ENCODE measurements at regions not wholly inside any gene's neighbourhood (a gene's known extent, or its start where the extent isn't known, plus 50 kb on each side); places are given as distances from the start of the nearest gene placed in this dataset.

DNA sequence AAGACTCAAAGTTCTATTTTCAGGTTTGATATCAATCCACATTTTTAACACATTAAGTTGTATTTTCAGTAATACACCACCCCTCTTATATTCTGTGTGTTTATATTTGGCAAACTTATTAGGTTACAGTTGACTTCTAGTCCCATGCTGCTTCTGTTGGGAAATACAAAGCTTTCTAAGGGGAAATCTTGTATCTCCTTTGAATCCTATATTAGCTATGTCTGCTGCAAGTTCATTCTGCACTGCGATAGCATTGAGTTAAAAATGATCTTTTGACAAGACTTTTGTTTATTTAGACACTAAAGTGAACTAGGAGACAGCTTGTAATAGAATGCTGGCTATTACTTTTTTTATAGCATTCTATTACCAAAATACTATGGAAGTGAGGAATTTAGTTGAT, 625.1 kb upstream of the ANKRD30A start:
- TF ChIP-seq, protein P1, sequence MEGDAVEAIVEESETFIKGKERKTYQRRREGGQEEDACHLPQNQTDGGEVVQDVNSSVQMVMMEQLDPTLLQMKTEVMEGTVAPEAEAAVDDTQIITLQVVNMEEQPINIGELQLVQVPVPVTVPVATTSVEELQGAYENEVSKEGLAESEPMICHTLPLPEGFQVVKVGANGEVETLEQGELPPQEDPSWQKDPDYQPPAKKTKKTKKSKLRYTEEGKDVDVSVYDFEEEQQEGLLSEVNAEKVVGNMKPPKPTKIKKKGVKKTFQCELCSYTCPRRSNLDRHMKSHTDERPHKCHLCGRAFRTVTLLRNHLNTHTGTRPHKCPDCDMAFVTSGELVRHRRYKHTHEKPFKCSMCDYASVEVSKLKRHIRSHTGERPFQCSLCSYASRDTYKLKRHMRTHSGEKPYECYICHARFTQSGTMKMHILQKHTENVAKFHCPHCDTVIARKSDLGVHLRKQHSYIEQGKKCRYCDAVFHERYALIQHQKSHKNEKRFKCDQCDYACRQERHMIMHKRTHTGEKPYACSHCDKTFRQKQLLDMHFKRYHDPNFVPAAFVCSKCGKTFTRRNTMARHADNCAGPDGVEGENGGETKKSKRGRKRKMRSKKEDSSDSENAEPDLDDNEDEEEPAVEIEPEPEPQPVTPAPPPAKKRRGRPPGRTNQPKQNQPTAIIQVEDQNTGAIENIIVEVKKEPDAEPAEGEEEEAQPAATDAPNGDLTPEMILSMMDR (IDR thresholded peaks at IDR 0.05; ENCODE audit: low read depth, low read length), result no peak
- TF ChIP-seq EZH2phosphoT487 (IDR thresholded peaks at IDR 0.05; ENCODE audit: low read depth), result no peak

DNA sequence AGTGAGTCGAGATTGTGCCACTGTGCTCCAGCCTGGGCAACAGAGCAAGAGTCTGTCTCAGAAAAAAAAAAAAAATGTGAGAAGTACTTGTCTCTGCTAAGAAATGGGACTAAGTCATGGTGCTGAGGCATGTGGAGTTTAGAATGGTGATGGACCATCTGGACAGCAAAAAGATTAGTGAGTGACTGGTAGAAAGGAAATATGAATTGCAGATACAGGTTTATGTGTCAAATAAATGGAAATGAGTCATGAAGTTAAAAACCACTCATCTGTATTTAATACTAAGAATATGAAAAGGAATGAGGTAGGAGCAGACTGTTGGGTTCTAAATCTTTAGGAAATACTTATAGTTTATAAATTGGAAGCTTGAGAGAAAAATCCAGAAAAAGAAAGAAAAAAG, 625.7 kb upstream of the ANKRD30A start:
- Histone ChIP-seq H3K27ac (ENCODE audit: low read length) (no peak overlapping the region), H3K9ac (ENCODE audit: low read length) (no peak overlapping the region), H3K79me2 (ENCODE audit: low read length) (no peaks in the 10 kb centered on the region), H3K4me2 (ENCODE audit: low read length) (no peak overlapping the region), H4K20me1 (ENCODE audit: insufficient read depth, low read length) (no peaks in the 10 kb centered on the region), H3K4me3 (ENCODE audit: low read length) (no peak overlapping the region), H3K4me1 (ENCODE audit: low read length) (no peaks in the 10 kb centered on the region), H2AFZ (ENCODE audit: low read depth, low read length) (no peak overlapping the region), H3K36me3 (replicated peaks; ENCODE audit: low read depth, low read length) (no peaks in the 10 kb centered on the region), H3K27me3 (ENCODE audit: low read depth, low read length) (no peaks in the 10 kb centered on the region), H3K9me3 (ENCODE audit: insufficient read depth, low read length) (no peaks in the 10 kb centered on the region)
- TF ChIP-seq EZH2phosphoT487 (IDR thresholded peaks at IDR 0.05; ENCODE audit: low read depth), result no peak
- TF ChIP-seq, protein P1 (IDR thresholded peaks at IDR 0.05; ENCODE audit: low read depth, low read length), result no peak

More for the DNA sequence above, 625.1 kb upstream of the ANKRD30A start:
- Histone ChIP-seq H3K27ac (ENCODE audit: low read length) (no peak overlapping the region), H3K36me3 (replicated peaks; ENCODE audit: low read depth, low read length) (no peaks in the 10 kb centered on the region), H3K27me3 (ENCODE audit: low read depth, low read length) (no peaks in the 10 kb centered on the region), H3K4me1 (ENCODE audit: low read length) (no peaks in the 10 kb centered on the region), H3K79me2 (ENCODE audit: low read length) (no peaks in the 10 kb centered on the region), H3K9me3 (ENCODE audit: insufficient read depth, low read length) (no peaks in the 10 kb centered on the region), H2AFZ (ENCODE audit: low read depth, low read length) (no peak overlapping the region), H3K4me2 (ENCODE audit: low read length) (no peak overlapping the region), H3K9ac (ENCODE audit: low read length) (no peak overlapping the region), H4K20me1 (ENCODE audit: insufficient read depth, low read length) (no peaks in the 10 kb centered on the region), H3K4me3 (ENCODE audit: low read length) (no peak overlapping the region)

DNA sequence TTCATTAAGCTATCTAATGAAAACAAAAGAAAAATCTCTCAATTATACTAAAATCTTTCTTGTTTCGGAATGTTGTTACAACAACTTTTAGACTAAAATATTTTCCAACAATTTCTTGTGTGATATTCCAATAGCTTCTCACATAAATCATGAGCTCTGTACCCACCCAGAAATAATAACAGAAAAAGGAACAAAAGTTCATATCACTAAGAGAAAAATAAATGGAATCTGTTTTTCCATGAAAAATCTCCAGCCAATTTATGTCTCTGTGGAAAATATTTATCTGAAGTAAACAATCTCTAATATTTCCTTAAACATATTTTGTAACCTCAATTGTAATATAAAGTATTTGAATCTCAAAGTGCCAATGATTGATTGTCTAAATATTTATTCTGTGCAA, 628.6 kb upstream of the ANKRD30A start:
- no peaks in the 10 kb centered on the region for H3K4me1 ChIP-seq (ENCODE audit: low read length)

DNA sequence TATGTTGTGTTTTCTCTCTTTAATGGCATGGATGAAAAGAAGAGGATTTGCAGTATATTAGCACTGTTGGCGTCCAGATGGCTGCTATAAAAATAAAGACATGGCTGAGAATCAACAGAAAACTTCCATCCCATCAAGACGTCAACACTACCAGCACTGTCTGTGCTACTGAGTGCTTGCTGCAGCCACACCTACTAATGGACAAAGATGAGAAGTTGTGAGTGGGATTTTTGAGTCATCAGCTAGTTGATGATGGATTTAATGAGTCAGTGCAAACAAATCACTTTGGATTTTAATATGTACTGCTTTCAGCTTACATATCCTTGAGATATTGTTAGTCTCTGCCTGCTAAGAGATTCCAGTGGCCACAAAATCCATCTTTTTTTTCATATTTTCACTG, 631.0 kb upstream of the ANKRD30A start:
- Histone ChIP-seq H2AFZ (ENCODE audit: low read depth, low read length) (no peak overlapping the region), H3K4me2 (ENCODE audit: low read length) (no peak overlapping the region), H3K9me3 (ENCODE audit: insufficient read depth, low read length) (no peaks in the 10 kb centered on the region), H3K27ac (ENCODE audit: low read length) (no peak overlapping the region), H3K36me3 (replicated peaks; ENCODE audit: low read depth, low read length) (no peaks in the 10 kb centered on the region), H3K27me3 (ENCODE audit: low read depth, low read length) (no peaks in the 10 kb centered on the region), H4K20me1 (ENCODE audit: insufficient read depth, low read length) (no peaks in the 10 kb centered on the region), H3K9ac (ENCODE audit: low read length) (no peak overlapping the region), H3K4me1 (ENCODE audit: low read length) (no peaks in the 10 kb centered on the region), H3K4me3 (ENCODE audit: low read length) (no peak overlapping the region), H3K79me2 (ENCODE audit: low read length) (no peaks in the 10 kb centered on the region)
- TF ChIP-seq EZH2phosphoT487 (IDR thresholded peaks at IDR 0.05; ENCODE audit: low read depth), result no peak
- TF ChIP-seq, protein P1 (IDR thresholded peaks at IDR 0.05; ENCODE audit: low read depth, low read length), result no peak

More for the DNA sequence above, 628.6 kb upstream of the ANKRD30A start:
- H2AFZ ChIP-seq (ENCODE audit: low read depth, low read length), result no peak overlapping the region
- H3K9me3 ChIP-seq (ENCODE audit: insufficient read depth, low read length), result no peaks in the 10 kb centered on the region
- H4K20me1 ChIP-seq (ENCODE audit: insufficient read depth, low read length), result no peaks in the 10 kb centered on the region
- H3K27ac ChIP-seq (ENCODE audit: low read length), result no peak overlapping the region
- no peak for TF ChIP-seq EZH2phosphoT487 (IDR thresholded peaks at IDR 0.05; ENCODE audit: low read depth)
- H3K4me3 ChIP-seq (ENCODE audit: low read length), result no peak overlapping the region
- no peaks in the 10 kb centered on the region for H3K36me3 ChIP-seq (replicated peaks; ENCODE audit: low read depth, low read length)
- H3K4me2 ChIP-seq (ENCODE audit: low read length), result no peak overlapping the region
- H3K27me3 ChIP-seq (ENCODE audit: low read depth, low read length), result no peaks in the 10 kb centered on the region
- no peak overlapping the region for H3K9ac ChIP-seq (ENCODE audit: low read length)
- no peaks in the 10 kb centered on the region for H3K79me2 ChIP-seq (ENCODE audit: low read length)

DNA sequence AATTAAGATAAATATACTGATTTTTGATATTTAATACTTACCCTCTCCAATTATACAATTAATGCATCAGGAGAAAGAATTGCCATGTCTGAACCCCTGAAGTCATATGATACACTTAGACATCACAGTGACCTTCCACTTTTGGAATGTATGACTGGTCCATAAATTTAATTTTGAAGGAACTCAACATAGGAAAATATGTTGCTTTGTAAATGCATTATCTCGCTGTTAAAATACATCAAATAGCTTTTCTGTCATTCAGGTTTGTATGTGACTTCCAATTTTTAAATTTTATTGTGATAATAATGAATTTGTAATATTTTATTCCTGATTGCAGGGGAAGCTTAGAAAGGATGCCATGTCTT, 631.9 kb upstream of the ANKRD30A start:
- Histone ChIP-seq H3K36me3 (replicated peaks; ENCODE audit: low read depth, low read length) (no peaks in the 10 kb centered on the region), H3K27ac (ENCODE audit: low read length) (no peak overlapping the region), H4K20me1 (ENCODE audit: insufficient read depth, low read length) (no peaks in the 10 kb centered on the region), H3K9ac (ENCODE audit: low read length) (no peak overlapping the region), H3K4me1 (ENCODE audit: low read length) (no peaks in the 10 kb centered on the region), H3K4me3 (ENCODE audit: low read length) (no peak overlapping the region), H3K79me2 (ENCODE audit: low read length) (no peaks in the 10 kb centered on the region), H3K4me2 (ENCODE audit: low read length) (no peak overlapping the region), H3K27me3 (ENCODE audit: low read depth, low read length) (no peaks in the 10 kb centered on the region), H3K9me3 (ENCODE audit: insufficient read depth, low read length) (no peaks in the 10 kb centered on the region), H2AFZ (ENCODE audit: low read depth, low read length) (no peak overlapping the region)
- no peak for TF ChIP-seq EZH2phosphoT487 (IDR thresholded peaks at IDR 0.05; ENCODE audit: low read depth)
- TF ChIP-seq, protein P1 (IDR thresholded peaks at IDR 0.05; ENCODE audit: low read depth, low read length), result no peak

Data from OCI-LY3 (cell line).